H9 (cell line): ENCODE measurements at regions not wholly inside any gene's neighbourhood (a gene's known extent, or its start where the extent isn't known, plus 50 kb on each side); places are given as distances from the start of the nearest gene placed in this dataset.

Source experiments
- DNase-seq: peaks from one replicate; pipeline ENCODE4 v3.0.0-alpha.2; 2017
- H2AFZ ChIP-seq: one replicate; pipeline ENCODE4 v1.6.1; 2013; ENCODE audit warnings: mild to moderate bottlenecking, low read length, control low read depth, moderate library complexity
- H2AK5ac ChIP-seq: 2 replicates; pipeline ENCODE4 v1.6.1; 2013; ENCODE audit warnings: low read length, control low read depth, mixed read lengths; ENCODE audit not compliant: insufficient read length
- H2BK120ac ChIP-seq: one replicate; pipeline ENCODE4 v1.6.1; 2013; ENCODE audit warnings: low read depth, mild to moderate bottlenecking, low read length, control low read depth, inconsistent platforms; ENCODE audit not compliant: poor library complexity, severe bottlenecking
- H2BK12ac ChIP-seq: 2 replicates; pipeline ENCODE4 v1.6.1; 2013; ENCODE audit warnings: low read length, control low read depth, mixed read lengths, low read depth; ENCODE audit not compliant: insufficient read length
- H2BK15ac ChIP-seq: 2 replicates; pipeline ENCODE4 v1.6.1; 2013; ENCODE audit warnings: low read depth, low read length, control low read depth
- H2BK20ac ChIP-seq: one replicate; pipeline ENCODE4 v1.6.1; 2013; ENCODE audit warnings: low read depth, mild to moderate bottlenecking, low read length, control low read depth, inconsistent platforms; ENCODE audit not compliant: poor library complexity, severe bottlenecking
- H2BK5ac ChIP-seq: 2 replicates; pipeline ENCODE4 v1.6.1; 2013; ENCODE audit warnings: low read length, control low read depth, mixed read lengths; ENCODE audit not compliant: insufficient read length
- H3K14ac ChIP-seq: 2 replicates; pipeline ENCODE4 v1.6.1; 2013; ENCODE audit warnings: low read length, control low read depth; ENCODE audit not compliant: insufficient read depth
- H3K18ac ChIP-seq: 2 replicates; pipeline ENCODE4 v1.6.1; 2013; ENCODE audit warnings: low read depth, mild to moderate bottlenecking, mixed read lengths, low read length, control low read depth; ENCODE audit not compliant: insufficient read length
- H3K23ac ChIP-seq: 2 replicates; pipeline ENCODE4 v1.6.1; 2013; ENCODE audit warnings: low read length, control low read depth, mixed read lengths, low read depth; ENCODE audit not compliant: insufficient read length
- H3K23me2 ChIP-seq: 2 replicates; pipeline ENCODE4 v1.6.1; 2013; ENCODE audit warnings: low read depth, mild to moderate bottlenecking, mixed read lengths, low read length, control low read depth; ENCODE audit not compliant: insufficient read length, poor library complexity, severe bottlenecking
- H3K27ac ChIP-seq: 2 replicates; pipeline ENCODE4 v1.5.1; 2013; ENCODE audit warnings: low read length, control low read depth, mixed read lengths, low read depth; ENCODE audit not compliant: insufficient read length
- H3K27me3 ChIP-seq: 2 replicates; pipeline ENCODE4 v1.6.1; 2013; ENCODE audit warnings: low read length, control low read depth, inconsistent platforms; ENCODE audit not compliant: insufficient read depth
- H3K4ac ChIP-seq: 2 replicates; pipeline ENCODE4 v1.6.1; 2013; ENCODE audit warnings: low read depth, mild to moderate bottlenecking, control low read depth, inconsistent platforms, low read length, moderate library complexity
- H3K4me1 ChIP-seq: 2 replicates; pipeline ENCODE4 v1.6.1; 2013; ENCODE audit warnings: low read length, control low read depth, inconsistent platforms; ENCODE audit not compliant: insufficient read depth
- H3K4me2 ChIP-seq: 2 replicates; pipeline ENCODE4 v1.6.1; 2013; ENCODE audit warnings: low read length, control low read depth, mixed read lengths; ENCODE audit not compliant: insufficient read length, insufficient read depth
- H3K56ac ChIP-seq: 2 replicates; pipeline ENCODE4 v1.6.1; 2013; ENCODE audit warnings: low read depth, mild to moderate bottlenecking, mixed read lengths, low read length, control low read depth; ENCODE audit not compliant: insufficient read length
- H3K79me1 ChIP-seq: 2 replicates; pipeline ENCODE4 v1.6.1; 2013; ENCODE audit warnings: low read depth, mild to moderate bottlenecking, moderate library complexity, low read length, control low read depth, inconsistent platforms; ENCODE audit not compliant: insufficient read depth, poor library complexity, severe bottlenecking
- H3K79me2 ChIP-seq: 2 replicates; pipeline ENCODE4 v1.6.1; 2013; ENCODE audit warnings: low read length, control low read depth, inconsistent platforms; ENCODE audit not compliant: insufficient read depth
- H3K9ac ChIP-seq: 2 replicates; pipeline ENCODE4 v1.6.1; 2013; ENCODE audit warnings: low read length, control low read depth, mixed read lengths; ENCODE audit not compliant: insufficient read length; ENCODE audit errors: extremely low read depth
- H3K9me3 ChIP-seq: one replicate; pipeline ENCODE4 v1.6.1; 2013; ENCODE audit warnings: low read depth, low read length, inconsistent platforms; ENCODE audit not compliant: control insufficient read depth
- H3T11ph ChIP-seq: one replicate; pipeline ENCODE4 v1.6.1; 2013; ENCODE audit warnings: mild to moderate bottlenecking, low read length, control low read depth, inconsistent platforms
- H4K20me1 ChIP-seq: one replicate; pipeline ENCODE4 v1.6.1; 2013; ENCODE audit not compliant: control insufficient read depth, insufficient read length, insufficient read depth
- H4K5ac ChIP-seq: 2 replicates; pipeline ENCODE4 v1.6.1; 2013; ENCODE audit warnings: low read depth, mild to moderate bottlenecking, mixed read lengths, low read length, control low read depth; ENCODE audit not compliant: insufficient read length
- H4K8ac ChIP-seq: replicated peaks from 2 replicates; pipeline ENCODE4 v1.6.1; 2013; ENCODE audit warnings: low read length, control low read depth, mixed read lengths, low read depth; ENCODE audit not compliant: insufficient read length
- H4K91ac ChIP-seq: 2 replicates; pipeline ENCODE4 v1.6.1; 2013; ENCODE audit warnings: low read depth, mild to moderate bottlenecking, moderate library complexity, mixed read lengths, low read length, control low read depth; ENCODE audit not compliant: insufficient read length
- H3K27ac Mint-ChIP-seq, 3 experiments: 2 replicates in 2 of 3; 3 replicates in 1 of 3; pipeline ENCODE4 v1.8.0; 2020 to 2021; ENCODE audit warnings: mixed read lengths in 3 of 3, mild to moderate bottlenecking in 1 of 3, moderate library complexity in 1 of 3
- H3K27me3 Mint-ChIP-seq: 2 replicates; pipeline ENCODE4 v1.8.0; 2021; ENCODE audit warnings: low read depth, mild to moderate bottlenecking, moderate library complexity, mixed read lengths
- H3K36me3 Mint-ChIP-seq, 3 experiments: 2 replicates in 2 of 3; 3 replicates in 1 of 3; pipeline ENCODE4 v1.8.0; 2020 to 2021; ENCODE audit warnings: low read depth in 3 of 3, mixed read lengths in 3 of 3; ENCODE audit not compliant: insufficient read depth in 1 of 3
- H3K4me1 Mint-ChIP-seq, 2 experiments: 2 replicates each; pipeline ENCODE4 v1.8.0; 2020; ENCODE audit warnings: mixed read lengths in 2 of 2
- H3K4me3 Mint-ChIP-seq, 2 experiments: 2 replicates in 1 of 2; 3 replicates in 1 of 2; pipeline ENCODE4 v1.8.0; 2020 to 2021; ENCODE audit warnings: mild to moderate bottlenecking in 2 of 2, mixed read lengths in 2 of 2, moderate library complexity in 1 of 2
- H3K9me3 Mint-ChIP-seq, 2 experiments: 2 replicates in 1 of 2; 3 replicates in 1 of 2; pipeline ENCODE4 v1.8.0; 2020; ENCODE audit warnings: mild to moderate bottlenecking in 2 of 2, mixed read lengths in 2 of 2, moderate library complexity in 1 of 2
- CTCF ChIP-seq: fragments of 200-600 bp; sonication (generic); conservative IDR thresholded peaks from 3 replicates; pipeline ENCODE4 v1.8.0; 2021; ENCODE audit warnings: antibody characterized with exemption, mild to moderate bottlenecking
- WGBS: extraction: QIAGEN DNeasy Blood & Tissue Kit; methylation state at CpG from one replicate; pipeline ENCODE4 v1.1.7; 2013; ENCODE audit warnings: missing lambda C conversion rate, low lambda C conversion rate, mixed read lengths; ENCODE audit not compliant: insufficient read length; ENCODE audit errors: extremely low coverage; 5-methylcytosine and 5-hydroxymethylcytosine counted together

DNA sequence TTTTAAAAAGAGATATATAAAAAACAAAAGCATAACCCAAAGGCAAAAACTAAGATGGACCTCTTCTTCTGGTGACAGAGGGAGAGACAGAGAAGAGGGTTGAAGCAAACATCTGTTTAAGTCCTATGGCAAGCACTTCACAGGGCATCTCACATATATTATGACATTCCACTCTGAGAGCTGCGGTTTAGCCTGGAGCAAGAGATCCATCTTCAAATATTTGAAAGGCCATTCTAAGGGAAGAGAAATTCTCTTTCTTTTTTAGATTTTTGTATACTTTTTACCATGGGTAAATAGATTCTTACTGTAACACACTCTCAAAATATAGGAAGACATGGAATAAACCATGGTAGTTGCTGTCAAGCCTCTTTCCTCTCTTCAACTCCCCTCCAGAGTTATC, 204.1 kb downstream of the GXYLT1 start:
- no peak for DNase-seq
- no peak overlapping the region for H2AFZ ChIP-seq
- no peaks in the 10 kb centered on the region for H3K79me1 ChIP-seq
- H3K4me1 ChIP-seq, result no peaks in the 10 kb centered on the region
- no peak overlapping the region for H3K18ac ChIP-seq
- no peak overlapping the region for H2BK5ac ChIP-seq
- no peak overlapping the region for H3K56ac ChIP-seq
- Mint-ChIP-seq H3K27me3 (peaks cover 71% of the 10 kb centered on the region), H3K9me3 (peaks cover 17 to 23% of the 10 kb centered on the region in 2 experiments), H3K27ac (no peak overlapping the region), H3K4me1 (no peaks in the 10 kb centered on the region), H3K36me3 (peaks cover 5 to 12% (median 12%) of the 10 kb centered on the region in 3 experiments; a peak in 6 of 7 replicates), H3K4me3 (no peak overlapping the region)
- H2BK120ac ChIP-seq, result no peak overlapping the region
- H3K27me3 ChIP-seq, result peaks cover 12% of the 10 kb centered on the region; the same call in 1 of the 2 replicates
- H3K4me2 ChIP-seq, result no peak overlapping the region
- no peak overlapping the region for H3K4ac ChIP-seq
- H4K91ac ChIP-seq, result no peak overlapping the region
- H4K5ac ChIP-seq, result no peak overlapping the region
- H3K9me3 ChIP-seq, result no peaks in the 10 kb centered on the region
- no peak overlapping the region for H3K27ac ChIP-seq
- no CpG with 5 or more reads among the region's 1 CpG for WGBS
- no peak overlapping the region for H2AK5ac ChIP-seq
- H3K79me2 ChIP-seq, result no peaks in the 10 kb centered on the region; the same call in 1 of the 2 replicates
- H2BK15ac ChIP-seq, result no peak overlapping the region
- H3K14ac ChIP-seq, result no peak overlapping the region
- H4K8ac ChIP-seq, result no peak overlapping the region
- H3K23me2 ChIP-seq, result no peaks in the 10 kb centered on the region
- H3T11ph ChIP-seq, result no peak overlapping the region
- H2BK20ac ChIP-seq, result no peak overlapping the region
- no peaks in the 10 kb centered on the region for H4K20me1 ChIP-seq
- H2BK12ac ChIP-seq, result no peak overlapping the region
- no peak overlapping the region for H3K23ac ChIP-seq
- H3K9ac ChIP-seq, result no peak overlapping the region
- no peak for TF ChIP-seq CTCF
